Nephron (organoid): ENCODE measurements at regions not wholly inside any gene's neighbourhood (a gene's known extent, or its start where the extent isn't known, plus 50 kb on each side); places are given as distances from the start of the nearest gene placed in this dataset.
A peak's percentile ranks its signal among the peaks of the same experiment; 100 is the strongest.

Experiments
- H3K27ac Mint-ChIP-seq, 3 experiments: 2 replicates each; pipeline ENCODE4 v1.8.0; 2020; ENCODE audit warnings: mixed read lengths in 3 of 3, mild to moderate bottlenecking in 2 of 3, moderate library complexity in 1 of 3
- H3K27me3 Mint-ChIP-seq: 2 replicates; pipeline ENCODE4 v1.8.0; 2021; ENCODE audit warnings: low read depth, mild to moderate bottlenecking, moderate library complexity, mixed read lengths
- H3K36me3 Mint-ChIP-seq: 2 replicates; pipeline ENCODE4 v1.8.0; 2020; ENCODE audit warnings: low read depth, mixed read lengths
- H3K4me1 Mint-ChIP-seq: 2 replicates; pipeline ENCODE4 v1.8.0; 2020; ENCODE audit warnings: mixed read lengths
- H3K4me3 Mint-ChIP-seq, 3 experiments: 2 replicates each; pipeline ENCODE4 v1.8.0; 2020; ENCODE audit warnings: mild to moderate bottlenecking in 3 of 3, mixed read lengths in 3 of 3, moderate library complexity in 2 of 3
- H3K9me3 Mint-ChIP-seq: 2 replicates; pipeline ENCODE4 v1.8.0; 2020; ENCODE audit warnings: mixed read lengths
- TF ChIP-seq, protein P1 (sequence below), 3 experiments: fragments of 200-600 bp; sonication (generic); IDR thresholded peaks; one replicate each; pipeline ENCODE4 v1.5.0; 2021; ENCODE audit warnings: antibody characterized with exemption in 3 of 3; ENCODE audit not compliant: unreplicated experiment in 3 of 3

DNA sequence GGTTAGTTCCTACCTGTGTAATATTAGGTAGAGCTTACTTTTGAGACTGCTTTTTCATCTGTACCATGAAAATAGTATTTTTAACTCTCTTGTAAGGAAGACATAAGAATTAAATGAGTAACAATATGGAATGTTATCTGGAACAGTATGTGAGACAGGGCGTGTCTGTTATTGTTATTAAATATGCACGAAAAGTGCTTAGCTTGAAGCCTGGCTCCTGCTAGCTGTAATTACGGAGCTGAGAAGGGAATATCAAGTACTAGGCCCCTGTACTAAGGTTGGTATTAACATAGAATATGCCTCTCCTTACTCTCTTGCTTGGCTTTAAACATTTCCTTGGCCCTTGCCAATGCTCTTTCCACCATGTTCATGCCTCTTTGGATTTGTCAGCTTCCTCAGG is 194.0 kb downstream of the FAM76B start:
- no peak overlapping the region for H3K4me3 Mint-ChIP-seq
- H3K27me3 Mint-ChIP-seq = no peaks in the 10 kb centered on the region
- no peaks in the 10 kb centered on the region for H3K9me3 Mint-ChIP-seq
- no peaks in the 10 kb centered on the region for H3K36me3 Mint-ChIP-seq
- TF ChIP-seq, protein P1, sequence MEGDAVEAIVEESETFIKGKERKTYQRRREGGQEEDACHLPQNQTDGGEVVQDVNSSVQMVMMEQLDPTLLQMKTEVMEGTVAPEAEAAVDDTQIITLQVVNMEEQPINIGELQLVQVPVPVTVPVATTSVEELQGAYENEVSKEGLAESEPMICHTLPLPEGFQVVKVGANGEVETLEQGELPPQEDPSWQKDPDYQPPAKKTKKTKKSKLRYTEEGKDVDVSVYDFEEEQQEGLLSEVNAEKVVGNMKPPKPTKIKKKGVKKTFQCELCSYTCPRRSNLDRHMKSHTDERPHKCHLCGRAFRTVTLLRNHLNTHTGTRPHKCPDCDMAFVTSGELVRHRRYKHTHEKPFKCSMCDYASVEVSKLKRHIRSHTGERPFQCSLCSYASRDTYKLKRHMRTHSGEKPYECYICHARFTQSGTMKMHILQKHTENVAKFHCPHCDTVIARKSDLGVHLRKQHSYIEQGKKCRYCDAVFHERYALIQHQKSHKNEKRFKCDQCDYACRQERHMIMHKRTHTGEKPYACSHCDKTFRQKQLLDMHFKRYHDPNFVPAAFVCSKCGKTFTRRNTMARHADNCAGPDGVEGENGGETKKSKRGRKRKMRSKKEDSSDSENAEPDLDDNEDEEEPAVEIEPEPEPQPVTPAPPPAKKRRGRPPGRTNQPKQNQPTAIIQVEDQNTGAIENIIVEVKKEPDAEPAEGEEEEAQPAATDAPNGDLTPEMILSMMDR (IDR thresholded peaks at IDR 0.05; ENCODE audit: unreplicated experiment in 3 of 3) = no peak
- peak overlapping the region; percentile 72 to 76 (median 72) for H3K27ac Mint-ChIP-seq
- H3K4me1 Mint-ChIP-seq = peaks cover 38% of the 10 kb centered on the region

DNA sequence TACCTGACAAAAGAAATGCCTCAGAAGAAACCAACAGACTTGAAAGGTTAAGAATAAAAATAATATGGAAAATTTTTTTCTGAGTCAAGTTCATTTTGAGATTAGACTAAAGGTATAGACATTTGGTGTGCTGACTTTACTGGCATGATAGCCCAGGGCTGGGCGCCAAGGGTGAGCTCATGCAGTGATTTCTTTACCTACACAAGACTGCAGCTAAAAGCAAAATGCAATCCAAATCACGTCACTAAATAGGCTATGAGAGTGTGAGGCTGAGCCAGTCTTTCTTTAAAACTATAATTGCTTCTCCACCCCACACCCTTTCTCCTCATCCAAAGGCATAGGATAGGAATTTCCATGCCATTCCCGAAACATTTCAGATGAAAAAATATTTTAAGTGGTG is 196.5 kb downstream of the FAM76B start:
- H3K27ac Mint-ChIP-seq = peak overlapping the region; percentile 38 to 94 (median 45)
- no peaks in the 10 kb centered on the region for H3K36me3 Mint-ChIP-seq
- no peaks in the 10 kb centered on the region for H3K9me3 Mint-ChIP-seq
- H3K4me1 Mint-ChIP-seq = peaks cover 43% of the 10 kb centered on the region
- H3K27me3 Mint-ChIP-seq = no peaks in the 10 kb centered on the region
- no peak overlapping the region for H3K4me3 Mint-ChIP-seq
- TF ChIP-seq, protein P1 (IDR thresholded peaks at IDR 0.05; ENCODE audit: unreplicated experiment in 3 of 3) = no peak

DNA sequence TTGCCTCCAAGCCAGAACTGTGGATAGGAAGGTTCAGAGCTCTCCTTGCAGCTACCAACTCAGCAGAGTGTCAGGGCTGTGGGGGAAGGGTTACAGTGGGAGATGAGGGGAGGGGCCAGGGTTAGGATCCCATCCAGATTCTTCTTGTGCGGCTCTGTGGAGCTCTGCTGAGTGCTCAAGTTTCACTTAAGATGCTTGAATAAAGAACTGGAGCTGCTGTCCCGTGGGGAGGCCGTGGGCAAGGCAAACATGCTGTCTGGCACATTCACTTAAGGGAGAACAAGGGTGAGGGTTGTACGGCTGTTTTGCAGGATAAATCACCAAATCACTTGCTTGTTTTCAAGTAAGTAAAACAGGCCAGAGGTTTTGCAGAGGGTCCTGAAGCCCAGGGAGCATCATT is 197.1 kb downstream of the FAM76B start:
- Mint-ChIP-seq H3K27ac (peak overlapping the region; percentile 38 to 94 (median 45)), H3K27me3 (no peaks in the 10 kb centered on the region), H3K36me3 (no peaks in the 10 kb centered on the region), H3K4me1 (peaks cover 43% of the 10 kb centered on the region), H3K4me3 (peak overlapping the region in 1 of 3 experiments; percentile 10), H3K9me3 (no peaks in the 10 kb centered on the region)
- TF ChIP-seq, protein P1 (IDR thresholded peaks at IDR 0.05; ENCODE audit: unreplicated experiment in 3 of 3) = no peak

DNA sequence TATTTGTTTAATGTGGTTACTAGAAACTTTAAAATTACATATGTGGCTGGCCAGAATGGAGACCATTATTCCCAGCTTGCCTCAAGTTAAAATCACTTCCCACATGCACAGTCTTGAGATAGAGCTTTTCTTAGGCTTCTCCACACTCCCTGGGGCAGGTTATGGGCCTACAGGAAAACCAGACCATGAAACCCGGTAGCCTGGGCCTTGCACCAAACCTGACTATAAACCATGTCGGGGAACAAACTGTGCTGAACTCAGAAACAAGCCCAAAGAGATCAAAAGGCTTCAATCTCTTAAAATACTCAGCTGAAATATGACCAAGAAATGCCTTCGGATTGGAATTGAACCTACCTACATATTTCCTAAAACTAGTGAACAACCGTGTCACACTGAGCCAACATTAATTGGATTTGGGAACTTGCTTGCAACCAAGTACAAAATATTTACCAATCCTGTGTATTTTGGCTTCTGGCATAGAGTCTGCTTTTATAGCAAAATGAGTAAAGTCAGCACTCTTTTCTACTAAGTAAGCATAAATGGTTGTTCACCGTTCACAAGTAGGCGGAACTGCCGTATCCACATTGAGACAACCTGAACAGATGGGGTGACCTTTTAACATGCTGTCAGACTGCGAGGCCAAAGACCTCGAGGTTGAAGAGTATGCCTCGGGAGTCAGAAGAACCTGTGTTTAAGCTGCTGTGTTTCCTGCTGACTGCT is 199.5 kb downstream of the FAM76B start:
- TF ChIP-seq, protein P1 (IDR thresholded peaks at IDR 0.05; ENCODE audit: unreplicated experiment in 3 of 3) = no peak
- Mint-ChIP-seq H3K36me3 (no peaks in the 10 kb centered on the region), H3K4me3 (no peak overlapping the region), H3K27ac (peak overlapping the region; percentile 45 to 79 (median 68)), H3K27me3 (no peaks in the 10 kb centered on the region), H3K9me3 (no peaks in the 10 kb centered on the region), H3K4me1 (peaks cover 26% of the 10 kb centered on the region)

DNA sequence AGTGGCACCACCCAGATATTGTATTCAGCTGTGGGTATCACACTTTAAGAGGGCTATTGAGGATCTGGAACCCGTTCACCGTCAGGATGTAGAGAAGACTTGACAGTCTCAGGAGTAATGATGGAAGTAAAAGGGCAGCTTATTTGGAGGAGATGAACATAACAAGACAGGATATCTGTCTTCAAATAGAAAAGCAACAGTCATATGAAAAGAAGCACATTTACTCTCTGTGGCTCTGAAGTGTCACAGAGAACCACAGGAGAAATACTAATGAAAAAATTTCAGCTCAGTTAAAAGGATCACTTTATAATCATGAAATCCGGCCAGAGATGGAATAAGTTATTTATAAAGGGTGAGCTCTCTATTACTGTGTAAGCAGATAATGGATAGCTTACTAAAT is 200.8 kb downstream of the FAM76B start:
- Mint-ChIP-seq H3K4me1 (peaks cover 23% of the 10 kb centered on the region), H3K27ac (peak overlapping the region in 2 of 3 experiments; percentile 2 to 17), H3K36me3 (no peaks in the 10 kb centered on the region), H3K27me3 (no peaks in the 10 kb centered on the region), H3K9me3 (no peaks in the 10 kb centered on the region), H3K4me3 (no peak overlapping the region)
- TF ChIP-seq, protein P1 (IDR thresholded peaks at IDR 0.05; ENCODE audit: unreplicated experiment in 3 of 3) = no peak

DNA sequence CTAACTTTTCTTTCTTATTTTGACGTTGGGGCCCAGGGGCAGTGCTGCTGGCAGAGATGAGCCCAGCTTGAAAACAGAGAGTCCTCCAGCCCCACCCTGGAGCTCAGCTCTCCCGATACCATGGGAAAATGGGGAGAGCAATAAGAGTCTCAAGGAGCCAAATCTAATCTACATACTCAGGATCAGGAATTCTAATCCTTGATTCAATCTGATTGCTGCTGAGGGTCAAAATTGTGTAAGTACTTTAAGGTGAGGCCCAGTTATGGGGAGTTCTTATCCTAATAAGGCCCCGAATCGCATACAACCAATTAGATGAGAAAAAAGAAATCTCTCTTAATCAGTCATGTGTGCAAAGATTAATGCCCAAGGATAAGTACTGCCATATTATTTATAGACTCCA is 202.9 kb downstream of the FAM76B start:
- H3K27me3 Mint-ChIP-seq = no peaks in the 10 kb centered on the region
- H3K9me3 Mint-ChIP-seq = peaks cover 4% of the 10 kb centered on the region
- no peaks in the 10 kb centered on the region for H3K36me3 Mint-ChIP-seq
- H3K4me1 Mint-ChIP-seq = peaks cover 14% of the 10 kb centered on the region
- H3K27ac Mint-ChIP-seq = peak overlapping the region in 1 of 3 experiments; percentile 53
- TF ChIP-seq, protein P1 (IDR thresholded peaks at IDR 0.05; ENCODE audit: unreplicated experiment in 3 of 3) = no peak
- H3K4me3 Mint-ChIP-seq = no peak overlapping the region
